HepG2 (cell line): ENCODE measurements at regions not wholly inside any gene's neighbourhood (a gene's known extent, or its start where the extent isn't known, plus 50 kb on each side); places are given as distances from the start of the nearest gene placed in this dataset.

Source experiments
- ATAC-seq: fragments of 200-7000 bp; cut with Tn5 transposase; 3 replicates; pipeline ENCODE4 v1.9.1; 2020; ENCODE audit warnings: mild to moderate bottlenecking, moderate library complexity
- BruUV-seq: library from RNA; stranded (reverse); fragments of 400-500 nt; replicated peaks from 2 replicates; lab custom pipeline; 2021; lab: Mats Ljungman, UMichigan
- CTCF ChIA-PET: fragments of 300-600 bp; formaldehyde crosslinking; extraction: SDS; loops from one replicate; lab custom pipeline; 2021; ENCODE audit warnings: low total read pairs, inconsistent platforms, low intra/inter-chr PET ratio; lab: Yijun Ruan, JAX
- POLR2A ChIA-PET: fragments of 350-600 bp; sonication (Branson Sonifier 250); formaldehyde crosslinking; loops from one replicate; lab custom pipeline; 2020; ENCODE audit warnings: antibody characterized with exemption, inconsistent platforms; lab: Yijun Ruan, JAX
- DNase-seq: peaks from one replicate; pipeline ENCODE4 v3.0.0-alpha.2; 2015; ENCODE audit warnings: low spot score
- FAIRE-seq: peaks from 3 replicates; lab custom pipeline; 2011; peaks lifted over from hg19 to GRCh38; lab: Jason Lieb, UNC
- H2AFZ ChIP-seq: one replicate; pipeline ENCODE4 v1.6.1; 2011; ENCODE audit warnings: low read length, inconsistent platforms
- H3K27ac ChIP-seq: fragments of 300-600 bp; 3 replicates; pipeline ENCODE4 v1.8.0; 2011; ENCODE audit warnings: mixed run types, mild to moderate bottlenecking, mixed read lengths, low read length, inconsistent platforms; ENCODE audit not compliant: insufficient read depth; ENCODE audit errors: extremely low read length
- H3K27me3 ChIP-seq, 2 experiments: fragments of 200-600 bp in 1 of 2; 2 replicates in 1 of 2; 3 replicates in 1 of 2; pipeline versions ENCODE4 v1.6.0 to v1.8.0; 2011; ENCODE audit warnings: low read length in 2 of 2, mild to moderate bottlenecking in 2 of 2, moderate library complexity in 2 of 2, inconsistent platforms in 1 of 2; ENCODE audit not compliant: insufficient read depth in 2 of 2, control insufficient read depth in 1 of 2
- H3K36me3 ChIP-seq, 2 experiments: fragments of 200-600 bp in 1 of 2; replicated peaks in 1 of 2; 2 replicates in 1 of 2; 3 replicates in 1 of 2; pipeline versions ENCODE4 v1.5.1 to v1.8.0; 2011; ENCODE audit warnings: low read length in 2 of 2, inconsistent platforms in 1 of 2; ENCODE audit not compliant: insufficient read depth in 2 of 2, control insufficient read depth in 1 of 2
- H3K4me1 ChIP-seq: 2 replicates; pipeline ENCODE4 v1.5.1; 2012; ENCODE audit warnings: low read length, inconsistent platforms; ENCODE audit not compliant: insufficient read depth
- H3K4me2 ChIP-seq: 2 replicates; pipeline ENCODE4 v1.6.0; 2011; ENCODE audit warnings: low read depth, low read length, inconsistent platforms
- H3K4me3 ChIP-seq, 3 experiments: fragments of 200-600 bp in 1 of 3; sonication (generic), shearing (Covaris generic) in 1 of 3; replicated peaks in 1 of 3; 2 replicates each; pipeline ENCODE4 v1.5.1; 2011 to 2016; ENCODE audit warnings: low read length in 3 of 3, inconsistent platforms in 2 of 3, low read depth in 2 of 3, mild to moderate bottlenecking in 2 of 3, control low read depth in 1 of 3, mixed read lengths in 1 of 3; ENCODE audit not compliant: insufficient read depth in 1 of 3
- H3K79me2 ChIP-seq: one replicate; pipeline ENCODE4 v1.6.1; 2011; ENCODE audit warnings: low read length, inconsistent platforms; ENCODE audit not compliant: insufficient read depth
- H3K9ac ChIP-seq: 2 replicates; pipeline ENCODE4 v1.6.0; 2011; ENCODE audit warnings: mild to moderate bottlenecking, low read depth, low read length, inconsistent platforms; ENCODE audit not compliant: insufficient read depth
- H3K9me3 ChIP-seq: 2 replicates; pipeline ENCODE4 v1.5.1; 2012; ENCODE audit warnings: mild to moderate bottlenecking, low read length
- H4K20me1 ChIP-seq: 2 replicates; pipeline ENCODE4 v1.6.0; 2011; ENCODE audit warnings: inconsistent platforms, mild to moderate bottlenecking, low read length, moderate library complexity; ENCODE audit not compliant: insufficient read depth
- ARID4A ChIP-seq: sonication (generic); formaldehyde crosslinking; IDR thresholded peaks from 2 replicates; pipeline ENCODE4 v1.5.0; 2020; ENCODE audit warnings: mild to moderate bottlenecking, missing genetic modification reagents, borderline replicate concordance
- ERF ChIP-seq: IDR thresholded peaks from 2 replicates; pipeline ENCODE4 v1.6.1; 2018; ENCODE audit warnings: missing biosample characterization, missing genetic modification reagents
- FIP1L1 ChIP-seq: fragments of 200-400 bp; formaldehyde crosslinking; IDR thresholded peaks from 2 replicates; pipeline ENCODE4 v1.6.1; 2018; ENCODE audit warnings: low read depth, mild to moderate bottlenecking, low read length, moderate library complexity, borderline replicate concordance; ENCODE audit not compliant: insufficient read depth
- KLF16 ChIP-seq, 2 experiments: sonication (generic) in 1 of 2; formaldehyde crosslinking in 1 of 2; IDR thresholded peaks; 2 replicates each; pipeline versions ENCODE4 v1.6.1 to v1.8.0; 2016 to 2023; ENCODE audit warnings: missing genetic modification reagents in 2 of 2, missing compliant biosample characterization in 1 of 2
- MAFG ChIP-seq: sonication (generic); formaldehyde crosslinking; IDR thresholded peaks from 2 replicates; pipeline ENCODE4 v1.5.1; 2020; ENCODE audit warnings: mild to moderate bottlenecking, missing genetic modification reagents
- NR2F6 ChIP-seq, 2 experiments: IDR thresholded peaks; 2 replicates each; pipeline ENCODE4 v1.6.1; 2016; ENCODE audit warnings: antibody characterized with exemption in 1 of 2, mild to moderate bottlenecking in 1 of 2
- PHB2 ChIP-seq: fragments of 450-650 bp; IDR thresholded peaks from 2 replicates; pipeline ENCODE4 v1.6.1; 2018; ENCODE audit not compliant: partially characterized antibody
- RCOR2 ChIP-seq: IDR thresholded peaks from 2 replicates; pipeline ENCODE4 v1.6.1; 2016; ENCODE audit warnings: missing biosample characterization, missing genetic modification reagents
- SRSF9 ChIP-seq: fragments of 200-400 bp; formaldehyde crosslinking; IDR thresholded peaks from 2 replicates; pipeline ENCODE4 v1.6.1; 2018; ENCODE audit warnings: borderline replicate concordance, mild to moderate bottlenecking, low read depth, low read length; ENCODE audit not compliant: insufficient read depth, poor library complexity, severe bottlenecking
- ZNF367 ChIP-seq: sonication (generic); formaldehyde crosslinking; IDR thresholded peaks from 2 replicates; pipeline ENCODE4 v1.4.0; 2020; ENCODE audit warnings: missing genetic modification reagents, borderline replicate concordance
- ZNF564 ChIP-seq: sonication (generic); formaldehyde crosslinking; IDR thresholded peaks from 2 replicates; pipeline ENCODE4 v1.8.1; 2023; ENCODE audit warnings: mild to moderate bottlenecking, missing genetic modification reagents
- ZNF674 ChIP-seq: sonication (generic); formaldehyde crosslinking; IDR thresholded peaks from 2 replicates; pipeline ENCODE4 v1.5.0; 2020; ENCODE audit warnings: low read depth, mild to moderate bottlenecking, missing genetic modification reagents
- ZNF773 ChIP-seq: sonication (generic); formaldehyde crosslinking; IDR thresholded peaks from 2 replicates; pipeline ENCODE4 v1.4.0; 2020; ENCODE audit warnings: missing genetic modification reagents, borderline replicate concordance
- WGBS: methylation state at CpG from one replicate; pipeline ENCODE4 v1.1.6; 2017; ENCODE audit warnings: low lambda C conversion rate; 5-methylcytosine and 5-hydroxymethylcytosine counted together
- in situ Hi-C: cut with HindIII; loops from 2 replicates; pipeline ENCODE4 v1.10.0; 2017; ENCODE audit warnings: low pct_unique_long_range_greater_than_20kb; ENCODE audit not compliant: extremely low pct_ligation_motif_present
- intact Hi-C: fragments of 100-400 bp; cut with micrococcal nuclease; formaldehyde crosslinking; loops from one replicate; pipeline ENCODE4 v1.10.0; 2022; ENCODE audit not compliant: unreplicated experiment
- TF ChIP-seq, protein P1 (sequence below): sonication (generic); formaldehyde crosslinking; conservative IDR thresholded peaks from 2 replicates; pipeline ENCODE4 v1.4.0; 2020; ENCODE audit warnings: missing genetic modification reagents
- TF ChIP-seq, protein P2 (sequence below): sonication (generic); formaldehyde crosslinking; IDR thresholded peaks from 2 replicates; pipeline ENCODE4 v1.4.0; 2020; ENCODE audit warnings: mild to moderate bottlenecking, missing genetic modification reagents

DNA sequence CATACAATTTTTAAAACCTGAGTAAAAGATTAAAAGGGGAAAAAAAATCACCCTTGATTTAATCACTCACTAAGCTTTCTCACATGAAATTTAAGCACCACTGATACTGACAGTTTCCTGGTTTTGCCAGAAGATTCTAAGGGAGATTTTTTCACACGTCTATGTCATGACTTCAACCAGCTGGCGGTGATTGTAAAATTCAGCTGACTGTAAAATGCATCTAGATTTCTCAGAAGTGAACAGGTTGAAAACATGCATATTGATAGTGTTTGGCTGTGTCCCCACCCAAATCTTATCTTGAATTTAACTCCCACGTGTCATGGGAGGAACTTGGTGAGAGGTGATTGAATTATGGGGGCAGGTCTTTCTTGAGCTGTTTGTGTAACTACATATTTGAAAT is 566.8 kb downstream of the PCDH18 start:
- no peaks in the 10 kb centered on the region for H4K20me1 ChIP-seq
- H3K27ac ChIP-seq: no peak overlapping the region
- DNase-seq (no peak), ATAC-seq (no peak), FAIRE-seq (no peak)
- no peaks in the 10 kb centered on the region for H3K36me3 ChIP-seq
- no peak overlapping the region for H2AFZ ChIP-seq
- no peaks in the 10 kb centered on the region for H3K27me3 ChIP-seq
- no peak overlapping the region for H3K4me3 ChIP-seq
- intact Hi-C loops: no loop called here
- in situ Hi-C loops: no loop called here
- TF ChIP-seq ERF (CRISPR knock-in tag) (no peak), PHB2 (no peak), KLF16 (CRISPR knock-in tag; IDR thresholded peaks at IDR 0.05) (no peak), MAFG (CRISPR knock-in tag) (no peak), ZNF367 (CRISPR knock-in tag) (no peak), RCOR2 (no peak), ZNF674 (no peak), ARID4A (CRISPR knock-in tag) (no peak), NR2F6 (IDR thresholded peaks at IDR 0.05) (no peak), NR2F6 (CRISPR knock-in tag; IDR thresholded peaks at IDR 0.05) (no peak), FIP1L1 (no peak), ZNF564 (CRISPR knock-in tag) (no peak), SRSF9 (no peak), ZNF773 (CRISPR knock-in tag) (no peak)
- TF ChIP-seq, protein P1, sequence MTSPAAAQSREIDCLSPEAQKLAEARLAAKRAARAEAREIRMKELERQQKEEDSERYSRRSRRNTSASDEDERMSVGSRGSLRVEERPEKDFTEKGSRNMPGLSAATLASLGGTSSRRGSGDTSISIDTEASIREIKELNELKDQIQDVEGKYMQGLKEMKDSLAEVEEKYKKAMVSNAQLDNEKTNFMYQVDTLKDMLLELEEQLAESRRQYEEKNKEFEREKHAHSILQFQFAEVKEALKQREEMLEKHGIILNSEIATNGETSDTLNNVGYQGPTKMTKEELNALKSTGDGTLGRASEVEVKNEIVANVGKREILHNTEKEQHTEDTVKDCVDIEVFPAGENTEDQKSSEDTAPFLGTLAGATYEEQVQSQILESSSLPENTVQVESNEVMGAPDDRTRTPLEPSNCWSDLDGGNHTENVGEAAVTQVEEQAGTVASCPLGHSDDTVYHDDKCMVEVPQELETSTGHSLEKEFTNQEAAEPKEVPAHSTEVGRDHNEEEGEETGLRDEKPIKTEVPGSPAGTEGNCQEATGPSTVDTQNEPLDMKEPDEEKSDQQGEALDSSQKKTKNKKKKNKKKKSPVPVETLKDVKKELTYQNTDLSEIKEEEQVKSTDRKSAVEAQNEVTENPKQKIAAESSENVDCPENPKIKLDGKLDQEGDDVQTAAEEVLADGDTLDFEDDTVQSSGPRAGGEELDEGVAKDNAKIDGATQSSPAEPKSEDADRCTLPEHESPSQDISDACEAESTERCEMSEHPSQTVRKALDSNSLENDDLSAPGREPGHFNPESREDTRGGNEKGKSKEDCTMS: no peak
- TF ChIP-seq, protein P2, sequence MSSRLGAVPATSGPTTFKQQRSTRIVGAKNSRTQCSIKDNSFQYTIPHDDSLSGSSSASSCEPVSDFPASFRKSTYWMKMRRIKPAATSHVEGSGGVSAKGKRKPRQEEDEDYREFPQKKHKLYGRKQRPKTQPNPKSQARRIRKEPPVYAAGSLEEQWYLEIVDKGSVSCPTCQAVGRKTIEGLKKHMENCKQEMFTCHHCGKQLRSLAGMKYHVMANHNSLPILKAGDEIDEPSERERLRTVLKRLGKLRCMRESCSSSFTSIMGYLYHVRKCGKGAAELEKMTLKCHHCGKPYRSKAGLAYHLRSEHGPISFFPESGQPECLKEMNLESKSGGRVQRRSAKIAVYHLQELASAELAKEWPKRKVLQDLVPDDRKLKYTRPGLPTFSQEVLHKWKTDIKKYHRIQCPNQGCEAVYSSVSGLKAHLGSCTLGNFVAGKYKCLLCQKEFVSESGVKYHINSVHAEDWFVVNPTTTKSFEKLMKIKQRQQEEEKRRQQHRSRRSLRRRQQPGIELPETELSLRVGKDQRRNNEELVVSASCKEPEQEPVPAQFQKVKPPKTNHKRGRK (CRISPR knock-in tag): no peak
- CTCF ChIA-PET: no interaction called here
- BruUV-seq: no TSS peak
- H3K4me2 ChIP-seq: no peak overlapping the region
- WGBS: 0% methylated on average over 3 of the region's 3 CpGs
- no peaks in the 10 kb centered on the region for H3K79me2 ChIP-seq
- POLR2A ChIA-PET: no interaction called here
- no peak overlapping the region for H3K9ac ChIP-seq
- no peaks in the 10 kb centered on the region for H3K4me1 ChIP-seq
- H3K9me3 ChIP-seq: no peaks in the 10 kb centered on the region
